ENCODE measurements at regions not wholly inside any gene's neighbourhood (a gene's known extent, or its start where the extent isn't known, plus 50 kb on each side); places are given as distances from the start of the nearest gene placed in this dataset.

DNA sequence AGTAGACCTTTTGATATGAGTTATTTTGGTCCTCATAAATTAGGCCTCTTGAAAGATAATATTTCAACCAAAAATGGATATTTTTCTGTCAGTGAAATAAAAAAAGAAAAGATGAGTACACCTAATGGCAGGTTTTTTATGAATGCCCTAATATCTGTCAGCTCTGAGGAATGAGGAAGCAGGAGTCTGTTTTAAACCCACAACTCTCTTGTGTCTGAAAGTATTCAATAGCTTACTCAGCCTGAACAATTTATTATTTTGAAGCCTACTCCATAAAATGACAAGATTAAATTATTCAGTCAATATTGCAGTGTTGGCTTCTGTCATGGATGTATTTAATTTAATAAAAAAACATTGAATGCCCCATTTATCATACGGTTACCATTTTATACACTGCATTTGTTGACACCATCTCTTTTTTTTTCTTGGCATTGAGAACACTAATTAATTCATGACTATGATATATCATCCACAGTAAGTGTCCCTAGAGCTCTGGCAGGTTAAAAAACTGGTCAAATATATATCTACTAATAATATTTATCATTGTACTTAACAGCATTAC lies 548.2 kb downstream of the CBLN2 start:
- H3K4me3 Mint-ChIP-seq = no peak overlapping the region
- H3K4me1 Mint-ChIP-seq = peaks cover 4% of the 10 kb centered on the region
- H3K36me3 Mint-ChIP-seq = no peaks in the 10 kb centered on the region
- DNase-seq (ENCODE audit: low spot score in 2 of 2, unreplicated experiment in 2 of 2) = no peak
- H3K27ac Mint-ChIP-seq = no peak overlapping the region
- no peaks in the 10 kb centered on the region for H3K27me3 Mint-ChIP-seq (ENCODE audit: low read depth)
- no peak for TF ChIP-seq CTCF (IDR thresholded peaks at IDR 0.05; ENCODE audit: unreplicated experiment)
- peaks cover 2% of the 10 kb centered on the region for H3K9me3 Mint-ChIP-seq

DNA sequence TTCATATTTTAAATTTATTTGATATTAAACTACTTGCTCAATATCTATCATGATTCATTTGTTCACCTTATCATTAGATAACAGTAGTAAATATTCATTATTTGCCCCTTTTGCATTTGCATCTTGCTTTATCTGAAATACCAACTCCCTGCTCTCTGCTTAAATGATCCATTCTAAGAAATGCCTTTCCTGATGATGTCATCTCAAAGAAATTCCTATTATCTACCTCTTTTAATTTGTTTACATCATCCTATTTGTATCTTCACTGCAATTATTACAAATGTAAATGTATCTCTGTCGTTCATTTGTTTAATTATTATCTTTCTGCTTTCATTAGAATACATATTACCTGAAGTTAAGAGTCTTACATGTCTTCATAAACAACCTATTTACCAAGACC lies 549.9 kb downstream of the CBLN2 start:
- Mint-ChIP-seq H3K27ac (no peak overlapping the region), H3K9me3 (no peaks in the 10 kb centered on the region), H3K4me3 (no peak overlapping the region), H3K27me3 (ENCODE audit: low read depth) (no peaks in the 10 kb centered on the region), H3K36me3 (no peaks in the 10 kb centered on the region), H3K4me1 (peaks cover 4% of the 10 kb centered on the region)
- no peak for DNase-seq (ENCODE audit: low spot score in 2 of 2, unreplicated experiment in 2 of 2)
- no peak for TF ChIP-seq CTCF (IDR thresholded peaks at IDR 0.05; ENCODE audit: unreplicated experiment)

- Mint-ChIP-seq H3K27me3 (ENCODE audit: low read depth) (no peaks in the 10 kb centered on the region), H3K4me1 (peaks cover 4% of the 10 kb centered on the region), H3K27ac (no peak overlapping the region), H3K4me3 (no peak overlapping the region), H3K9me3 (peaks cover 5% of the 10 kb centered on the region), H3K36me3 (no peaks in the 10 kb centered on the region)
- DNase-seq (ENCODE audit: low spot score in 2 of 2, unreplicated experiment in 2 of 2) = no peak
- no peak for TF ChIP-seq CTCF (IDR thresholded peaks at IDR 0.05; ENCODE audit: unreplicated experiment)
These were observed 554.5 kb downstream of the CBLN2 start for GRCh38 chr18:71989616-71990015.

GRCh38 chr18:71986351-71987050 lies 557.6 kb downstream of the CBLN2 start:
- Mint-ChIP-seq H3K36me3 (no peaks in the 10 kb centered on the region), H3K27me3 (ENCODE audit: low read depth) (no peaks in the 10 kb centered on the region), H3K4me3 (no peak overlapping the region), H3K4me1 (no peaks in the 10 kb centered on the region), H3K27ac (no peak overlapping the region), H3K9me3 (peaks cover 17% of the 10 kb centered on the region)
- no peak for DNase-seq (ENCODE audit: low spot score in 2 of 2, unreplicated experiment in 2 of 2)
- TF ChIP-seq CTCF (IDR thresholded peaks at IDR 0.05; ENCODE audit: unreplicated experiment) = no peak

DNA sequence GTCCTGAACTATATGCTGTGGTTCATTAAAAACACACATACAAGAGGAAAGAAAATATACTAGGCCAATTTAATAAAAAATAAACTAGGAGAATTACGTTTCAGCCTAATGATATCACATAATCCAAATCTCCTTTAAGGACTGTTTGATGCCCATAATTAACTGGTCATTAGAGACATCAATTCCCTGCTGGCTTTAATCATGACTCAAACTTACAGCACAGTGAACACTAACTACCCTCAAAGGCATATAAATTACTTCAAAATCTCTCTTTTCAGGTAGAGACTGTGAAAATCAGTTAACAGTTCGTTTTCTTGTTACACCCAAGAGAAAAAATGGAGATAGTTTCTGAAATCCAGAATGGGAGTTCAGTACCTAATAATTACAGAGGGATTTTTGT lies 567.4 kb downstream of the CBLN2 start:
- Mint-ChIP-seq H3K9me3 (no peaks in the 10 kb centered on the region), H3K27me3 (ENCODE audit: low read depth) (no peaks in the 10 kb centered on the region), H3K4me1 (no peaks in the 10 kb centered on the region), H3K4me3 (no peak overlapping the region), H3K36me3 (no peaks in the 10 kb centered on the region), H3K27ac (no peak overlapping the region)
- TF ChIP-seq CTCF (IDR thresholded peaks at IDR 0.05; ENCODE audit: unreplicated experiment) = no peak
- no peak for DNase-seq (ENCODE audit: low spot score in 2 of 2, unreplicated experiment in 2 of 2)
